ENCODE measurements at regions not wholly inside any gene's neighbourhood (a gene's known extent, or its start where the extent isn't known, plus 50 kb on each side); places are given as distances from the start of the nearest gene placed in this dataset.
"Not testable (repeated sequence)": the region's sequence is repeated elsewhere in the genome, so short reads cannot be mapped to it uniquely, and the experiment has no call there.

GRCh38 chr7:156043416-156044178, 231.3 kb upstream of the SHH start:
- no peak overlapping the region for H3K27ac ChIP-seq
- TF ChIP-seq ZFX (IDR thresholded peaks at IDR 0.05) (no peak), CTCF (conservative IDR thresholded peaks at IDR 0.05) (no peak)

DNA sequence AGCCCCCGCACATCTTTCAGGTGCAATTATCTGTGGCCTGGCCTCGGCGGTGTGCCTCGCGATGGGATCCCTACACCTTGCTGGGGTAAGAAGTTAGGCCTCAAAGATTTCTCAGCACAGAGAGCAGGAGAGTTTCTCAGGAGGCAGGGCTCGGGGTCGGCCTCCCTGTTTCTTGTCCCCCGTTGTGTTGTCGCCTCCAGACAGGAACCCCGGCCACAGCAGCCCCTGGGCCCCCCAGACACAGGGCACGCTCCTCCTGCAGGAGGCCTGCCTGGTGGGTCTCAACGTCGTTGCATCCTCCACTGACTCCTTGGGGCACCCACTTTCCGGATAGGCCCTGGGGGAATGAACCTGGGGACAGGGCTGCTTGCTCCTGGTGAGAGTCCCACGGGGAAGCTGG, 229.1 kb upstream of the SHH start:
- H3K27ac ChIP-seq, result no peak overlapping the region
- TF ChIP-seq ZFX (IDR thresholded peaks at IDR 0.05), result no peak
- TF ChIP-seq CTCF (conservative IDR thresholded peaks at IDR 0.05), result no peak

GRCh38 chr7:156039971-156040677, 227.9 kb upstream of the SHH start:
- TF ChIP-seq CTCF (conservative IDR thresholded peaks at IDR 0.05) (no peak), ZFX (IDR thresholded peaks at IDR 0.05) (no peak)

DNA sequence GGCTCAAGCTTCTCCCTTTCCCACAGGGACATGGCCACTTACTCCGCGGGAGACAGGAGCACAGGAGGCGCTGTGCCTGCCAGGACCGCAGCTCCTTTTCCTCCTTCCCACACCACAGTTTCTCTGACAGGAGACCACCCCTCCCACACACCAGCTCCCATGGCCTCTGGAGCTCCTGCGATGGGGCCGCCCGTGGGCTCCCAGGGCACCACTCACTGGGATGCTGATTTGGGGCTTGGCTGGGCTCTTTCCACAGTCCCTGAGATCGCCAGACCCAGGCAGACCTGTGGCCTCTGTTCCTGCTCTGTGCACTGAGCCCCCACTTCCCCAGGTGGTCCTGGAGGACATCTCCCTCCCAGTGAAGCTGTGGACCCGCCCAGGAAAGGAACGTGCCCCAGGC, 226.9 kb upstream of the SHH start:
- TF ChIP-seq ZFX (IDR thresholded peaks at IDR 0.05) (no peak), CTCF (conservative IDR thresholded peaks at IDR 0.05) (no peak)
- H3K27ac ChIP-seq, result no peak overlapping the region

More at GRCh38 chr7:156039971-156040677, 227.9 kb upstream of the SHH start:
- no peak overlapping the region for H3K27ac ChIP-seq

DNA sequence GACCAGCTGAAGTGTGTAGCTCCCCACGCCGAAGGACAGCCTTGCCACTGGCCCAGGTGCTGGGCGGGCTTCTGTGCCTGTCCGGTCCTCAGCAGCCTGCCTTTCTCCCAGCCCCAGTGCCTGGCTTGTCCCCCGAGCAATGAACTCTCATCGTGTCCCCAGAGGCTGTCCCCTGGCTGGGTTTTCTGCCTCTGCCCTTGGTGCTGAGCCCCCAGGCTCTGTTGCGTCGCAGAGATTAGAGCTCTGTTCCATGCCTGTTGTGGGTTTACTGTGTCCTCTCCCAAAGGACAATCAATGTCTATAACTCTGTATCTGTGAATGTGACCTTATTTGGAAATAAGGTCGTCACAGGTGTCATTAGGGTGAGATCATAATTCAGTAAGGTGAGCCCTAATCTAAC, 226.1 kb upstream of the SHH start:
- H3K27ac ChIP-seq, result no peak overlapping the region
- no peak for TF ChIP-seq CTCF (conservative IDR thresholded peaks at IDR 0.05)
- no peak for TF ChIP-seq ZFX (IDR thresholded peaks at IDR 0.05)

GRCh38 chr7:156036153-156036552, 223.9 kb upstream of the SHH start:
- H3K27ac ChIP-seq, result no peak overlapping the region
- TF ChIP-seq ZFX (IDR thresholded peaks at IDR 0.05) (no peak), CTCF (conservative IDR thresholded peaks at IDR 0.05) (no peak)

DNA sequence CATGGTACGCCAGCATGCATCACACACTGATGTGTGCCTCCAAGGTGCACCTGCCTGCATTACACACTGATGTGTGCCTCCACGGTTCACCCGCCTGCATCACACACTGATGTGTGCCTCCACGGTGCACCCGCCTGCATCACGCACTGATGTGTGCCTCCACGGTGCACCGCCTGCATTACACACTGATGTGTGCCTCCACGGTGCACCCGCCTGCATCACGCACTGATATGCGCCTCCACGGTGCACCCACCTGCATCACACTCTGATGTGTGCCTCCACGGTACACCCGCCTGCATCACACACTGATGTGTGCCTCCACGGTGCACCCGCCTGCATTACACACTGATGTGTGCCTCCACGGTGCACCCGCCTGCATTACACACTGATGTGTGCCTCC, 223.1 kb upstream of the SHH start:
- not testable (repeated sequence) for H3K27ac ChIP-seq

Data from C4-2B (cell line).